HG03442 (cell line): ENCODE measurements at regions not wholly inside any gene's neighbourhood (a gene's known extent, or its start where the extent isn't known, plus 50 kb on each side); places are given as distances from the start of the nearest gene placed in this dataset.

Source experiments
- ATAC-seq: cut with Tn5 transposase; IDR thresholded peaks from one replicate; pipeline ENCODE4 v1.9.1; 2021; ENCODE audit warnings: mild to moderate bottlenecking, moderate library complexity; ENCODE audit not compliant: unreplicated experiment

- ATAC-seq, result no peak
These were observed 111.1 kb downstream of the HMX1 start for GRCh38 chr4:8760561-8760960.

GRCh38 chr4:8759987-8760386 is 111.7 kb downstream of the HMX1 start:
- ATAC-seq, result no peak

GRCh38 chr4:8756816-8757215 is 114.8 kb downstream of the HMX1 start:
- no peak for ATAC-seq

GRCh38 chr4:8754634-8755589 is 116.7 kb downstream of the HMX1 start:
- no peak for ATAC-seq

- no peak for ATAC-seq
These were observed 123.4 kb downstream of the HMX1 start for GRCh38 chr4:8748236-8748575.

- ATAC-seq, result no peak
These were observed 124.0 kb downstream of the HMX1 start for GRCh38 chr4:8747467-8748235.

- no peak for ATAC-seq
These were observed 124.8 kb downstream of the HMX1 start for GRCh38 chr4:8746523-8747466.

- no peak for ATAC-seq
These were observed 125.8 kb downstream of the HMX1 start for GRCh38 chr4:8745826-8746225.

- ATAC-seq, result no peak
These were observed 126.4 kb downstream of the HMX1 start for GRCh38 chr4:8745005-8745790.

GRCh38 chr4:8744083-8744805 is 127.4 kb downstream of the HMX1 start:
- ATAC-seq, result no peak

- no peak for ATAC-seq
These were observed 129.1 kb downstream of the HMX1 start for GRCh38 chr4:8742546-8742945.

GRCh38 chr4:8741513-8742226 is 130.0 kb downstream of the HMX1 start:
- ATAC-seq, result no peak

GRCh38 chr4:8740666-8741395 is 130.8 kb downstream of the HMX1 start:
- no peak for ATAC-seq

- no peak for ATAC-seq
These were observed 131.6 kb downstream of the HMX1 start for GRCh38 chr4:8739820-8740665.

- no peak for ATAC-seq
These were observed 132.3 kb downstream of the HMX1 start for GRCh38 chr4:8739317-8739716.

- no peak for ATAC-seq
These were observed 133.1 kb downstream of the HMX1 start for GRCh38 chr4:8738471-8738931.

GRCh38 chr4:8737601-8738279 is 133.9 kb downstream of the HMX1 start:
- ATAC-seq, result no peak
